ENCODE measurements at regions not wholly inside any gene's neighbourhood (a gene's known extent, or its start where the extent isn't known, plus 50 kb on each side); places are given as distances from the start of the nearest gene placed in this dataset.

GRCh38 chr7:109986701-109987100 lies 1104.2 kb upstream of the LRRN3 start:
- no peak overlapping the region for H3K27ac ChIP-seq (ENCODE audit: low read length)
- WGBS, result 54% methylated on average over 2 of the region's 2 CpGs
- intact Hi-C loops (cut with DNase I), result no loop called here
- ATAC-seq (no peak), DNase-seq (no peak)
- no peaks in the 10 kb centered on the region for H3K27me3 ChIP-seq (ENCODE audit: control insufficient read depth, insufficient read depth)
- H3K4me1 ChIP-seq (ENCODE audit: control insufficient read depth, insufficient read depth, low read length), result no peaks in the 10 kb centered on the region
- no peak overlapping the region for H3K4me3 ChIP-seq (ENCODE audit: low read length)
- no peaks in the 10 kb centered on the region for H3K9me3 ChIP-seq (ENCODE audit: control insufficient read depth, low read length)

- no peak overlapping the region for H3K4me3 ChIP-seq (ENCODE audit: low read length)
- peak in 1 of 3 donors; percentile 61 for DNase-seq
- H3K27me3 ChIP-seq (ENCODE audit: control insufficient read depth, insufficient read depth), result no peaks in the 10 kb centered on the region
- H3K9me3 ChIP-seq (ENCODE audit: control insufficient read depth, low read length), result no peaks in the 10 kb centered on the region
- 49% methylated on average over 1 of the region's 1 CpG for WGBS
- ATAC-seq, result no peak
- H3K4me1 ChIP-seq (ENCODE audit: control insufficient read depth, insufficient read depth, low read length), result no peaks in the 10 kb centered on the region
- intact Hi-C loops (cut with DNase I), result no loop called here
- no peak overlapping the region for H3K27ac ChIP-seq (ENCODE audit: low read length)
Measured at GRCh38 chr7:109996411-109996810, 1094.5 kb upstream of the LRRN3 start.

GRCh38 chr7:109996927-109997326 lies 1094.0 kb upstream of the LRRN3 start:
- no peaks in the 10 kb centered on the region for H3K9me3 ChIP-seq (ENCODE audit: control insufficient read depth, low read length)
- ATAC-seq, result no peak
- H3K4me1 ChIP-seq (ENCODE audit: control insufficient read depth, insufficient read depth, low read length), result no peaks in the 10 kb centered on the region

GRCh38 chr7:109997837-109998236 lies 1093.1 kb upstream of the LRRN3 start:
- Histone ChIP-seq H3K27me3 (ENCODE audit: control insufficient read depth, insufficient read depth) (no peaks in the 10 kb centered on the region), H3K4me1 (ENCODE audit: control insufficient read depth, insufficient read depth, low read length) (no peaks in the 10 kb centered on the region), H3K4me3 (ENCODE audit: low read length) (no peak overlapping the region), H3K27ac (ENCODE audit: low read length) (no peak overlapping the region), H3K9me3 (ENCODE audit: control insufficient read depth, low read length) (no peaks in the 10 kb centered on the region)
- ATAC-seq (no peak), DNase-seq (no peak)
- intact Hi-C loops (cut with DNase I), result no loop called here
- WGBS, result 89% methylated on average over 2 of the region's 2 CpGs

More at GRCh38 chr7:109996927-109997326, 1094.0 kb upstream of the LRRN3 start:
- WGBS, result 77% methylated on average over 1 of the region's 1 CpG
- Histone ChIP-seq H3K27me3 (ENCODE audit: control insufficient read depth, insufficient read depth) (no peaks in the 10 kb centered on the region), H3K27ac (ENCODE audit: low read length) (no peak overlapping the region), H3K4me3 (ENCODE audit: low read length) (no peak overlapping the region)
- intact Hi-C loops (cut with DNase I), result no loop called here
- no peak for DNase-seq

- H3K27me3 ChIP-seq (ENCODE audit: control insufficient read depth, insufficient read depth), result no peaks in the 10 kb centered on the region
- no peak overlapping the region for H3K27ac ChIP-seq (ENCODE audit: low read length)
- 78% methylated on average over 1 of the region's 1 CpG for WGBS
- intact Hi-C loops (cut with DNase I), result no loop called here
- no peak overlapping the region for H3K4me3 ChIP-seq (ENCODE audit: low read length)
- ATAC-seq, result no peak
- no peaks in the 10 kb centered on the region for H3K4me1 ChIP-seq (ENCODE audit: control insufficient read depth, insufficient read depth, low read length)
- no peak for DNase-seq
- H3K9me3 ChIP-seq (ENCODE audit: control insufficient read depth, low read length), result no peaks in the 10 kb centered on the region
Measured at GRCh38 chr7:110001254-110001938, 1089.5 kb upstream of the LRRN3 start.

GRCh38 chr7:110003827-110004226 lies 1087.1 kb upstream of the LRRN3 start:
- Histone ChIP-seq H3K4me1 (ENCODE audit: control insufficient read depth, insufficient read depth, low read length) (no peaks in the 10 kb centered on the region), H3K27ac (ENCODE audit: low read length) (no peak overlapping the region), H3K4me3 (ENCODE audit: low read length) (no peak overlapping the region), H3K27me3 (ENCODE audit: control insufficient read depth, insufficient read depth) (no peaks in the 10 kb centered on the region), H3K9me3 (ENCODE audit: control insufficient read depth, low read length) (no peaks in the 10 kb centered on the region)
- DNase-seq, result no peak
- ATAC-seq, result no peak
- intact Hi-C loops (cut with DNase I), result no loop called here
- WGBS, result 89% methylated on average over 1 of the region's 1 CpG

- no peaks in the 10 kb centered on the region for H3K4me1 ChIP-seq (ENCODE audit: control insufficient read depth, insufficient read depth, low read length)
- H3K27me3 ChIP-seq (ENCODE audit: control insufficient read depth, insufficient read depth), result no peaks in the 10 kb centered on the region
- no peak overlapping the region for H3K4me3 ChIP-seq (ENCODE audit: low read length)
- ATAC-seq (no peak), DNase-seq (no peak)
- no peak overlapping the region for H3K27ac ChIP-seq (ENCODE audit: low read length)
- no peaks in the 10 kb centered on the region for H3K9me3 ChIP-seq (ENCODE audit: control insufficient read depth, low read length)
- 70% methylated on average over 4 of the region's 4 CpGs for WGBS
- intact Hi-C loops (cut with DNase I), result no loop called here
Measured at GRCh38 chr7:110007320-110008063, 1083.4 kb upstream of the LRRN3 start.

GRCh38 chr7:110010359-110010758 lies 1080.6 kb upstream of the LRRN3 start:
- ATAC-seq (no peak), DNase-seq (no peak)
- 68% methylated on average over 3 of the region's 3 CpGs for WGBS
- H3K27me3 ChIP-seq (ENCODE audit: control insufficient read depth, insufficient read depth), result no peaks in the 10 kb centered on the region
- no peak overlapping the region for H3K27ac ChIP-seq (ENCODE audit: low read length)
- no peak overlapping the region for H3K4me3 ChIP-seq (ENCODE audit: low read length)
- intact Hi-C loops (cut with DNase I), result no loop called here
- no peaks in the 10 kb centered on the region for H3K4me1 ChIP-seq (ENCODE audit: control insufficient read depth, insufficient read depth, low read length)
- H3K9me3 ChIP-seq (ENCODE audit: control insufficient read depth, low read length), result no peaks in the 10 kb centered on the region

GRCh38 chr7:110017405-110017804 lies 1073.5 kb upstream of the LRRN3 start:
- H3K27me3 ChIP-seq (ENCODE audit: control insufficient read depth, insufficient read depth), result no peaks in the 10 kb centered on the region
- no peak for DNase-seq
- H3K4me3 ChIP-seq (ENCODE audit: low read length), result no peak overlapping the region
- intact Hi-C loops (cut with DNase I), result no loop called here
- no peak for ATAC-seq
- 80% methylated on average over 1 of the region's 1 CpG for WGBS
- no peaks in the 10 kb centered on the region for H3K9me3 ChIP-seq (ENCODE audit: control insufficient read depth, low read length)
- no peak overlapping the region for H3K27ac ChIP-seq (ENCODE audit: low read length)
- H3K4me1 ChIP-seq (ENCODE audit: control insufficient read depth, insufficient read depth, low read length), result no peaks in the 10 kb centered on the region

- H3K4me3 ChIP-seq (ENCODE audit: low read length), result no peak overlapping the region
- ATAC-seq, result no peak
- no peaks in the 10 kb centered on the region for H3K27me3 ChIP-seq (ENCODE audit: control insufficient read depth, insufficient read depth)
- intact Hi-C loops (cut with DNase I), result no loop called here
- H3K9me3 ChIP-seq (ENCODE audit: control insufficient read depth, low read length), result no peaks in the 10 kb centered on the region
- no peak overlapping the region for H3K27ac ChIP-seq (ENCODE audit: low read length)
- WGBS, result 46% methylated on average over 3 of the region's 3 CpGs
- H3K4me1 ChIP-seq (ENCODE audit: control insufficient read depth, insufficient read depth, low read length), result no peaks in the 10 kb centered on the region
- no peak for DNase-seq
Measured at GRCh38 chr7:110027385-110027784, 1063.5 kb upstream of the LRRN3 start.

- no peak for DNase-seq
- no peaks in the 10 kb centered on the region for H3K4me1 ChIP-seq (ENCODE audit: control insufficient read depth, insufficient read depth, low read length)
- H3K27me3 ChIP-seq (ENCODE audit: control insufficient read depth, insufficient read depth), result no peaks in the 10 kb centered on the region
- WGBS, result 88% methylated on average over 1 of the region's 1 CpG
- intact Hi-C loops (cut with DNase I), result no loop called here
- H3K27ac ChIP-seq (ENCODE audit: low read length), result no peak overlapping the region
- no peaks in the 10 kb centered on the region for H3K9me3 ChIP-seq (ENCODE audit: control insufficient read depth, low read length)
- no peak for ATAC-seq
- no peak overlapping the region for H3K4me3 ChIP-seq (ENCODE audit: low read length)
Measured at GRCh38 chr7:110043519-110043918, 1047.4 kb upstream of the LRRN3 start.
